Suprapubic skin (tissue), 3 donors: ENCODE measurements at regions not wholly inside any gene's neighbourhood (a gene's known extent, or its start where the extent isn't known, plus 50 kb on each side); places are given as distances from the start of the nearest gene placed in this dataset.

Experiments
- CTCF ChIP-seq, 2 donors: fragments of 200-600 bp in 1 of 2; fragments of 450-650 bp in 1 of 2; sonication (generic) in 1 of 2; IDR thresholded peaks; one replicate each; pipeline ENCODE4 v1.5.1; 2016 to 2019; ENCODE audit warnings: antibody characterized with exemption in 2 of 2, mild to moderate bottlenecking in 1 of 2, moderate library complexity in 1 of 2
- POLR2AphosphoS5 ChIP-seq, 3 donors: sonication (generic); formaldehyde crosslinking; IDR thresholded peaks; one replicate each; pipeline ENCODE4 v1.6.1; 2017; ENCODE audit warnings: antibody characterized with exemption in 3 of 3

GRCh38 chr12:24039113-24039525 is 89.6 kb upstream of the SOX5 start:
- no peak for TF ChIP-seq CTCF (IDR thresholded peaks at IDR 0.05)
- no peak for TF ChIP-seq POLR2AphosphoS5 (IDR thresholded peaks at IDR 0.05)
